Astrocyte of the hippocampus (primary cell): ENCODE measurements at regions not wholly inside any gene's neighbourhood (a gene's known extent, or its start where the extent isn't known, plus 50 kb on each side); places are given as distances from the start of the nearest gene placed in this dataset.

Experiments
- DNase-seq: peaks from one replicate; pipeline ENCODE4 v3.0.0; 2011; ENCODE audit warnings: low read depth, low spot score

GRCh38 chr14:100638211-100638855, 51.1 kb upstream of the BEGAIN start:
- DNase-seq: no peak

- no peak for DNase-seq
Measured at GRCh38 chr14:100639280-100639679, 52.1 kb upstream of the BEGAIN start.

DNA sequence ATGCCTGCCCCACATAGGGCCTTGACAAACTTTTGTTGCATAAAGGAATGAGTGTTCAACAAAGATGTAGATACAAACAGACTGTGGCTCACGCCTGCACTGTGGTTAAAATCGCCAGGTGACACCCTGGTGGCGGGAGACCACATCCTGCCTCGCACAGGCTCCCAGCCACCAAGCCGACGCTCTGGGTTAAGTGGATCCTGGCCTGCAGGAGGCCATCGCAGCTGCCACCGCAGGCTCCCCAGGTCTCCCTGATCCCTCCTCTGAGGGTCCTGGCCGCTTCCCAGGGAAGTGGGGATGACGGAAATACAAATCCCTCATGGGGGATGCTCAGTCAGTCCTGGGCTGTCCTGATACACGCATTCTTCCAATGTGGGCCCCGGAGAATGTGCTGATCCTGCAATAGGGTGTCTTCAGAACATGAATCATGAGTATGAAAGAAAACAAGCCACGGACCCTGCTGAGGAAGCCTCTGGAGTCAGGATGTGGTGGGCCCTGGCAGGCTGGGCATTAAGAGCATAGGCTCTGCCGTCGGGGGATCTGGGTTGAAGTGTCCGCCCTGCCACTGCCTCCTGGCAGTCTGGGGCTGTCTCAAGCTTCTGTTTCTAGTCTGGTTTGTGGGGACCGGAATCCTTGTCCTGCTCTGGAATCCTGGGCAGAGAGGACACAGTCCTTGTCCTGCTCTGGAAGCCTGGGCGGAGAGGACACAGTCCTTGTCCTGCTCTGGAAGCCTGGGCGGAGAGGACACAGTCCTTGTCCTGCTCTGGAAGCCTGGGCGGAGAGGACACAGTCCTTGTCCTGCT, 53.5 kb upstream of the BEGAIN start:
- peak; percentile 68 for DNase-seq

GRCh38 chr14:100641274-100641860, 54.1 kb upstream of the BEGAIN start:
- DNase-seq: no peak

- DNase-seq: no peak
Measured at GRCh38 chr14:100643426-100643825, 56.2 kb upstream of the BEGAIN start.

GRCh38 chr14:100644383-100644782, 57.2 kb upstream of the BEGAIN start:
- no peak for DNase-seq

GRCh38 chr14:100644784-100645183, 57.6 kb upstream of the BEGAIN start:
- no peak for DNase-seq

GRCh38 chr14:100645196-100645981, 58.2 kb upstream of the BEGAIN start:
- DNase-seq: peak; percentile 93

- no peak for DNase-seq
Measured at GRCh38 chr14:100645982-100646314, 58.7 kb upstream of the BEGAIN start.

DNA sequence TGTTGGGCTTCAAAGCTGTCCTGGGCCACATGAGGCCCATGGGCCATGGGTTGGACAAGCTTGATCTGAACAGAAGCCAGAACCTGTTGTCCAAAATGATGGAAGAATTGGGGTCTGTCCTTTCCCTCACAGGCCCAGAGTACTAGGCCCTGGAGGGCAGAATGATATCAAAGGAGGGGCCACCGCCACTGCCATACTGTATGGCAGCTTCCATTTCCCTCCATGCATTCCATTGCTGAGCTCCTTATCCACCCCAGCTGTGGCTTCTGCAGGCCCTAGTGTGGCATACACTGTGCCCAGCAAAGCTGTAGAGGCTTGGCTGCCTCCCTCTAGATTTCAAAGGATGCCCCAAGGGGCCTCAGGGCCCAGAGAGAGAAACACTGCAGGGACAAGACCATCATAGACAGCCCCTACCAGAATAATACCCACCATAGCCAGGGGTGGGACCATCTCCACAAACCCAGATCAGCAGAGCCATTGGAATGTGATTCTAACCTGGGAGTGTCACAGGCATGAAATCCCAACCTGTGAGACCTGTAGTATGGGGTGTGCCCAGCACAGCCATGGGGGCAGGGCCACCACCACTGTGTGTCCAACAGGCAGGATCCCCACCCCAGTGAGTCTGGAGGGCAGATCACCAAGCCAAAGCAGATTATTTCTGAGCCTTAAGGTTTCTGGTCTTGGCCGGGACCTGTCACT, 61.4 kb upstream of the BEGAIN start:
- no peak for DNase-seq

- no peak for DNase-seq
Measured at GRCh38 chr14:100649173-100649519, 61.9 kb upstream of the BEGAIN start.

- DNase-seq: no peak
Measured at GRCh38 chr14:100651999-100652508, 64.8 kb upstream of the BEGAIN start.

DNA sequence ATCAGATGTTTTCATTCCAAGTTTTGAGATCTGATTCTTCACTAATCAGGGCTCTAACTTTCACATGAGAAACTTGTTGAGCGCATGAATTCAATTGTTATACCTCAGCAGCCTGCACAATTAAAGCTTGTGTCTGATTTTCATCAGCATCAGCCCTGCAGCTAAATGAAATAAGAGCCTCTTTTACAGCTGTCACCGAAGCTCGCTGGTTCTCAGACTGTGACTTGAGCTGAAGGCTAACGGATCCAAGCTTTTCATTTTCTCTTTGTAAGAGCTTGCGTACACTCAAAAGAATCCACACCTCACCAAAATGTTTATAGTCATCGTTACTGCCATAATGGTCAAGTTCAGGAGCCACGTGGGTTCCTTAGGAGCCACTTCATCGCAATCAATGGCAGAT, 65.5 kb upstream of the BEGAIN start:
- no peak for DNase-seq

DNA sequence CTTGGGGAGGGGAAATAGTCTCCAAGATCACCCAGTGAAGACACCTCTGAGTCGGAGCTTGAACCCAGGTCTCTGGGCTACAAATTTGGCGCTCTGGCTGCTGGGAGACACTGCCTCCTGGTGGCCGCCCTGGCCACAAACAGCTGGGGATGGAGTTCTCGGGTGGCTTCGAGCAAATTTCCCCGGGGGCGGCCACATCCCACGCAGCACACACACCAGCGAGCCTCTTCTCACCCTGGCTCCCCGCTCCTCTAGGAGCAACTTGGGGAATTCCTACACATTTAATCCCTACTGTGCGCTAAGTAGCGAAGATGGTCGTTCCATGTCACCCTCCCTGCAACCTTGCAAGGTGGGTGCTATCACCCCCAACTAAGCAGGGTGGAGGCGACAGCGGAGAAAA, 66.2 kb upstream of the BEGAIN start:
- no peak for DNase-seq

GRCh38 chr14:100654025-100654813, 67.0 kb upstream of the BEGAIN start:
- no peak for DNase-seq

DNA sequence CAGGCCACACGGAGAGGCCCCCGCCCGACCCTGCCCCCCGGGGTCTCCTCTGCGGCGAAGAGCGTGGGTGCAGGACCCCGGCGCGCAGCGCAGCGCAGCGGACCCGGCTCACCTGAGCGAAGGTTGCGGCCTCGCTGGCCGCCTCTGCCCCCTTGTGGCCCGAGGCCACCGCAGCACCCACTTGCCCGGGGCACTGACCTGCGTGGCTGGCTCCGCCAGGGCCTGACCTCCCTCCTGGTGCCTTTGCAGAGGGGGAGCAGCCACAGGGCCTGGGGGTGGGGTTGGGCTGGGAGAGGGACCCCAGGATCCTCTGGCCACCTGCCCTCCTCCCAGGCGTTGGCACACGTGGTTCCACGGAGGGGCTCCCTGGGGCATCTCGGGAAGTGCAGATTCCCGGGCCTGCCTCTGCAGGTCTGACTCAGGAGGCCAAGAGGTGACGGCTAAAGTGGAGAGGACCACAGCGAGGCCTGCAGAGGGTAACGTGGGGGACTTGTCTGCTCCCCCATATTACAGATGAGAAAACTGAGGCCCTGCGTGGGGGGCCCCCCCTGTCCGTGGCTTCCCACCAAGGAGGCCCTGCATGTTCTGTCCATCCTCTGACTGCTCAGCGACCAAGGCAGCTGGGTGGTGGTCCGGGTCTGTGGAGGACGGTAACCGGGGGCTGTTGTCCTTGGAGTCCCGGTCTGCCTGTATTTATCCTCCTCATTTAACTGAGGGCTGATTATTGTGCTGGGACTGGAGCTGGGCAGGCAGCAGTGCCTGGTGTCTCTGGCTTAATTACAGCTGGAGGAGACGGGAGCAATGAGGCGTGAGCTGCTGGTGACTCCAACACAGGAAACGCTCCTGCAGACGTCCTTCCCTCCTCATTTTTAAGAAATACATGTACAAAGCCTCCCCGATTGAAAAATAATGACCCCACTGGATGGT, 67.9 kb upstream of the BEGAIN start:
- peak; percentile 54 for DNase-seq

DNA sequence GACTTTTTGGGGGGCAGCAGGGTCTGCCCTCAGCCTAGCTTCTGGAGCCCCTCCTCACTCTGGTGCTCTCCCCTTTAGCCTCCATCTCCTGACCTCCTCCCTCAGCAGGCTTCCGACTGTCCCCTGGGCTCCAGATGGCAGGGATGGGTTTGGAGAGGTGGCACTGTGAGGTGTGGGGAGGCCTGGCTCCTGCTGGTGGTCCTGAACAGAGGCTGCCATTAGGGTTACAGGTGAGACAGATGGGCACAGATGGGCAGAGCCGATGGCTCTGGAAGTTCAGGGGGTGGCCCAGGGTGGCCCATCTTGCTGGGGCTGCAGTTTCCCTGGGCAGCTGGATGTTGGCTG, 68.5 kb upstream of the BEGAIN start:
- no peak for DNase-seq

DNA sequence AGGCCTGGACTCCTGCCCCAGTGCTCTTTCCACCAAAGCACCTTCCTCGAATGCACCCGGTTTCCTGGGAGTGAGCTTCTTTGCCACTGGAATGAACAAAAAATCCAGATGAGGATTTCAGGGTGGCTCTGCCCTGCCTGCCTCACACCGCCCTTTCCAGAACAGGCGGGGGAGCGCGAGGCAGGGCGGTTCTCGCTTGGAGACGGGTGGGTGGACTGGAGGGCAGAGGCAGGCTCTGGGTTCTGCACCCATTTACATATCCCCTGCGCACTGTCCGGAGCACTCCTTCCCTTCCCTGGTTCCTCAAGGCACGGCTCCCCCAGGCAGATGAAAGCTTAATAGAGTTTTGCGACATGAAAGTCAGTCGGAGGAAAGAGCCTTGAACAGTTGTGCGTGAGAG, 69.7 kb upstream of the DLK1 start:
- no peak for DNase-seq

- no peak for DNase-seq
Measured at GRCh38 chr14:100657780-100658179, 68.9 kb upstream of the DLK1 start.
